T47D (cell line): ENCODE measurements at regions not wholly inside any gene's neighbourhood (a gene's known extent, or its start where the extent isn't known, plus 50 kb on each side); places are given as distances from the start of the nearest gene placed in this dataset.

ENCODE experiments used
- DNase-seq, 2 experiments: peaks; one replicate each; pipeline versions ENCODE4 v3.0.0 to v3.0.0-alpha.2; 2011 to 2012; ENCODE audit warnings: low read depth in 1 of 2, low spot score in 1 of 2
- JUND ChIP-seq: IDR thresholded peaks from 2 replicates; pipeline ENCODE4 v1.6.1; 2012; ENCODE audit warnings: low read depth
- in situ Hi-C: cut with HindIII; loops from 2 replicates; pipeline ENCODE4 v1.10.0; 2016; ENCODE audit warnings: low sequenced_read_pairs, low pct_unique_long_range_greater_than_20kb

GRCh38 chr5:100322483-100322882 lies 212.7 kb upstream of the FAM174A start:
- TF ChIP-seq JUND, result no peak
- in situ Hi-C loops, result no loop called here
- DNase-seq, result no peak

- DNase-seq, result no peak
- in situ Hi-C loops, result no loop called here
- no peak for TF ChIP-seq JUND
Measured at GRCh38 chr5:100319885-100320284, 215.3 kb upstream of the FAM174A start.

- DNase-seq, result no peak
- TF ChIP-seq JUND, result no peak
- in situ Hi-C loops, result no loop called here
Measured at GRCh38 chr5:100313657-100314056, 221.5 kb upstream of the FAM174A start.

GRCh38 chr5:100311806-100312205 lies 223.4 kb upstream of the FAM174A start:
- peak in 1 of 2 experiments; percentile 52 for DNase-seq
- in situ Hi-C loops, result no loop called here
- no peak for TF ChIP-seq JUND

- no peak for TF ChIP-seq JUND
- in situ Hi-C loops, result no loop called here
Measured at GRCh38 chr5:100306000-100306399, 229.2 kb upstream of the FAM174A start.

GRCh38 chr5:100303216-100303615 lies 232.0 kb upstream of the FAM174A start:
- DNase-seq, result no peak
- in situ Hi-C loops, result no loop called here
- no peak for TF ChIP-seq JUND

More at GRCh38 chr5:100306000-100306399, 229.2 kb upstream of the FAM174A start:
- no peak for DNase-seq

GRCh38 chr5:100299261-100299660 lies 235.9 kb upstream of the FAM174A start:
- in situ Hi-C loops, result no loop called here
- TF ChIP-seq JUND, result no peak
- DNase-seq, result no peak

- in situ Hi-C loops, result no loop called here
- no peak for DNase-seq
- no peak for TF ChIP-seq JUND
Measured at GRCh38 chr5:100276071-100276470, 259.1 kb upstream of the FAM174A start.

- TF ChIP-seq JUND, result no peak
- in situ Hi-C loops, result no loop called here
- DNase-seq, result no peak
Measured at GRCh38 chr5:100275631-100276030, 259.5 kb upstream of the FAM174A start.

- TF ChIP-seq JUND, result no peak
- in situ Hi-C loops, result no loop called here
- no peak for DNase-seq
Measured at GRCh38 chr5:100273846-100274580, 261.2 kb upstream of the FAM174A start.

- TF ChIP-seq JUND, result no peak
- DNase-seq, result no peak
- in situ Hi-C loops, result no loop called here
Measured at GRCh38 chr5:100270023-100270771, 265.0 kb upstream of the FAM174A start.

GRCh38 chr5:100260968-100261367 lies 274.2 kb upstream of the FAM174A start:
- no peak for TF ChIP-seq JUND
- DNase-seq, result no peak
- in situ Hi-C loops, result no loop called here

- in situ Hi-C loops, result no loop called here
- TF ChIP-seq JUND, result no peak
- no peak for DNase-seq
Measured at GRCh38 chr5:100252944-100253343, 282.2 kb upstream of the FAM174A start.
